H1 (cell line): ENCODE measurements at regions not wholly inside any gene's neighbourhood (a gene's known extent, or its start where the extent isn't known, plus 50 kb on each side); places are given as distances from the start of the nearest gene placed in this dataset.

ENCODE experiments used
- ATF3 ChIP-seq: IDR thresholded peaks from 2 replicates; pipeline ENCODE4 v1.6.1; 2011; ENCODE audit warnings: low read depth, mild to moderate bottlenecking, low read length; ENCODE audit not compliant: insufficient read depth
- CEBPB ChIP-seq: IDR thresholded peaks from 2 replicates; pipeline ENCODE4 v1.6.1; 2012; ENCODE audit warnings: low read depth, low read length
- EZH2 ChIP-seq: fragments of 200-600 bp; sonication (generic); IDR thresholded peaks from 2 replicates; pipeline ENCODE4 v1.7.1; 2012; ENCODE audit warnings: low read depth, mild to moderate bottlenecking, moderate library complexity, low read length, inconsistent platforms; ENCODE audit not compliant: severe bottlenecking
- JUND ChIP-seq: IDR thresholded peaks from 2 replicates; pipeline ENCODE4 v1.6.1; 2011; ENCODE audit warnings: mild to moderate bottlenecking, improper control_type of control experiment, low read length
- POLR2A ChIP-seq, 2 experiments: IDR thresholded peaks; 1 replicate in 1 of 2; 2 replicates in 1 of 2; pipeline ENCODE4 v1.6.1; 2011; ENCODE audit warnings: low read depth in 2 of 2, low read length in 2 of 2, mild to moderate bottlenecking in 2 of 2; ENCODE audit errors: control extremely low read depth in 1 of 2
- RAD21 ChIP-seq, 2 experiments: IDR thresholded peaks in 1 of 2; conservative IDR thresholded peaks in 1 of 2; 2 replicates each; pipeline ENCODE4 v1.6.1; 2011; ENCODE audit warnings: low read depth in 2 of 2, low read length in 2 of 2, improper control_type of control experiment in 1 of 2, inconsistent platforms in 1 of 2, mild to moderate bottlenecking in 1 of 2, moderate library complexity in 1 of 2
- RBBP5 ChIP-seq: IDR thresholded peaks from 2 replicates; pipeline ENCODE4 v1.7.1; 2012; ENCODE audit warnings: low read depth, mild to moderate bottlenecking, inconsistent platforms, low read length, moderate library complexity, borderline replicate concordance
- RXRA ChIP-seq: IDR thresholded peaks from 2 replicates; pipeline ENCODE4 v1.6.1; 2011; ENCODE audit warnings: low read depth, mild to moderate bottlenecking, low read length, moderate library complexity; ENCODE audit not compliant: insufficient read depth
- SIN3A ChIP-seq, 2 experiments: IDR thresholded peaks in 1 of 2; conservative IDR thresholded peaks in 1 of 2; 2 replicates each; pipeline ENCODE4 v1.6.1; 2011 to 2012; ENCODE audit warnings: low read length in 2 of 2, improper control_type of control experiment in 1 of 2, low read depth in 1 of 2, mild to moderate bottlenecking in 1 of 2
- SP2 ChIP-seq: IDR thresholded peaks from 2 replicates; pipeline ENCODE4 v1.6.1; 2012; ENCODE audit warnings: mild to moderate bottlenecking, low read length, inconsistent platforms
- SRF ChIP-seq: IDR thresholded peaks from 2 replicates; pipeline ENCODE4 v1.6.1; 2011; ENCODE audit warnings: mild to moderate bottlenecking, low read depth, low read length, moderate library complexity
- YY1 ChIP-seq: IDR thresholded peaks from 2 replicates; pipeline ENCODE4 v1.6.1; 2011; ENCODE audit warnings: low read depth, mild to moderate bottlenecking, low read length
- TF ChIP-seq, protein P1 (sequence below), 3 experiments: IDR thresholded peaks; 1 replicate in 2 of 3; 2 replicates in 1 of 3; pipeline versions ENCODE4 v1.5.1 to v1.6.1; 2011; ENCODE audit warnings: low read length in 3 of 3, mild to moderate bottlenecking in 3 of 3, inconsistent platforms in 2 of 3, low read depth in 1 of 3, moderate library complexity in 1 of 3; ENCODE audit not compliant: insufficient read depth in 1 of 3; ENCODE audit errors: control extremely low read depth in 1 of 3
- TF ChIP-seq, protein P2 (sequence below): IDR thresholded peaks from 2 replicates; pipeline ENCODE4 v1.6.1; 2012; ENCODE audit warnings: inconsistent platforms

DNA sequence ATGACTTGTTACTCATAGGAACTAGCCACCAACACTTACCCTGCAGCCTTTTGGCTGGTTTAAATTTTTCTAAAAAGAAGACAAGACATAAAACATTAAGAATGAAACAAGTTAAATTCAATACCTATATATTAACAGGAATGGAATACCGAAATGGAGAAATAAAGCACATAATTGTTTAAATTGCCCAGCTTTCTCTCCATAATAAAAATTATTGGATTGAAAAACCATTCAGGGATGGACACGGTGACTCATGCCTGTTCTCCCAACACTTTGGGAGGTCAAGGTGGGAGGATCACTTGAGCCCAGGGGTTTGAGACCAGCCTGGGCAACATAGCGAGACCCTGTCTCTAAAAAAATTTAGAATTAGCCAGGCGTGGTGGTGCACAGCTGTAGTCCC is 179.4 kb upstream of the MKLN1 start:
- TF ChIP-seq, protein P1, sequence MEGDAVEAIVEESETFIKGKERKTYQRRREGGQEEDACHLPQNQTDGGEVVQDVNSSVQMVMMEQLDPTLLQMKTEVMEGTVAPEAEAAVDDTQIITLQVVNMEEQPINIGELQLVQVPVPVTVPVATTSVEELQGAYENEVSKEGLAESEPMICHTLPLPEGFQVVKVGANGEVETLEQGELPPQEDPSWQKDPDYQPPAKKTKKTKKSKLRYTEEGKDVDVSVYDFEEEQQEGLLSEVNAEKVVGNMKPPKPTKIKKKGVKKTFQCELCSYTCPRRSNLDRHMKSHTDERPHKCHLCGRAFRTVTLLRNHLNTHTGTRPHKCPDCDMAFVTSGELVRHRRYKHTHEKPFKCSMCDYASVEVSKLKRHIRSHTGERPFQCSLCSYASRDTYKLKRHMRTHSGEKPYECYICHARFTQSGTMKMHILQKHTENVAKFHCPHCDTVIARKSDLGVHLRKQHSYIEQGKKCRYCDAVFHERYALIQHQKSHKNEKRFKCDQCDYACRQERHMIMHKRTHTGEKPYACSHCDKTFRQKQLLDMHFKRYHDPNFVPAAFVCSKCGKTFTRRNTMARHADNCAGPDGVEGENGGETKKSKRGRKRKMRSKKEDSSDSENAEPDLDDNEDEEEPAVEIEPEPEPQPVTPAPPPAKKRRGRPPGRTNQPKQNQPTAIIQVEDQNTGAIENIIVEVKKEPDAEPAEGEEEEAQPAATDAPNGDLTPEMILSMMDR (IDR thresholded peaks at IDR 0.05; ENCODE audit: control extremely low read depth in 1 of 3, insufficient read depth in 1 of 3, low read depth in 1 of 3, low read length in 3 of 3) = no peak
- TF ChIP-seq JUND (no peak), SP2 (no peak), POLR2A (IDR thresholded peaks at IDR 0.05; ENCODE audit: control extremely low read depth in 1 of 2, low read depth in 2 of 2, low read length in 2 of 2) (no peak), ATF3 (no peak), YY1 (no peak), RBBP5 (no peak), SRF (no peak), EZH2 (no peak), RXRA (no peak), RAD21 (IDR thresholded peaks at IDR 0.05 in 1 of 2, conservative IDR thresholded peaks at IDR 0.05 in 1 of 2; ENCODE audit: low read depth in 2 of 2, low read length in 2 of 2) (no peak), SIN3A (conservative IDR thresholded peaks at IDR 0.05 in 1 of 2, IDR thresholded peaks at IDR 0.05 in 1 of 2; ENCODE audit: low read depth in 1 of 2, low read length in 2 of 2) (no peak), CEBPB (no peak)
- TF ChIP-seq, protein P2, sequence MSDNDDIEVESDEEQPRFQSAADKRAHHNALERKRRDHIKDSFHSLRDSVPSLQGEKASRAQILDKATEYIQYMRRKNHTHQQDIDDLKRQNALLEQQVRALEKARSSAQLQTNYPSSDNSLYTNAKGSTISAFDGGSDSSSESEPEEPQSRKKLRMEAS = no peak
